ENCODE measurements at regions not wholly inside any gene's neighbourhood (a gene's known extent, or its start where the extent isn't known, plus 50 kb on each side); places are given as distances from the start of the nearest gene placed in this dataset.
"Not testable (repeated sequence)": the region's sequence is repeated elsewhere in the genome, so short reads cannot be mapped to it uniquely, and the experiment has no call there.

DNA sequence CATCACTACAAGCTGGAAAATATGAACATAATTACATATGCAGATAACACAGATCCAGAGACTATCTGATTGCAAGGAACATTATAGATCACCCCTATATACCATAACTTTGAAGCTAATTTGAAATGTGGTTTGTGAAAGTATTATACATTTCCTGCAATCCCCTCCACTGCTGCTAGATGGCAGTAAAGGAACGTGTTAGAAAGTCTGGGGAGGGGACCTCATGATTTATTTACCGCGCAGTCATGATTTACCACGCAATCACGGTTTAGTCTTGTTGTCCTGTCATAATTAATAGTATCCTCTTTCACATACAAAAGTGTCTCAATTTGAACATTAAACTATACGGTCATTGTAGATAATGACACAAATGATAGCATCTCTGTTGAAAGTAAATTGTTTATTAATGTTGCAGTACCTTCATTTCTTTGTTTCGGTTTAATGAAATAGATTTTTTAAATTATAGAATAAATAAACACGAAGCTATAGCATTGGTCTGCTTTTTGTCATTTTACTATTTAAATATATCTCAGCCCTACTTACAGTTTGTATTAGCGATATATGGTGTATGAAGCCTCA is 145.3 kb upstream of the PRSS1 start:
- peak; percentile 39 for DNase-seq (ENCODE audit: low read depth)

DNA sequence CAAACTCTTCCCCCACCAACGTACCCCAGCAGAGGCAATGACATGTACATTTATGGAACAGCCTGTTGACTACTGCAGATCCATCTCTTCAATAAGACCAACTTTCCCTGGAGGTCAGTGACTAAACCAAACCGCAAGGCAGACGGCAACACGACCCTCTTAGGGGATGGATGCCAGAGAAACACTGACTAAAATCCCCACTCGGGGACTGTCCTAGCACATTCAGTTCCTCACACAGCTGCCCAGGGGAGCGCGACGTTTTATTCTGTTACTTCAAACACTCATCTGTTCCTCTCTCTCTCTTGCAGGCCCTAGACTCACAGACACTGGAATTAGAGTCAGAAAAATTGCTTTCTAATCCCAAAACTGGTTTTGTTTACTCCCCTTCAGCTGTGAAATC is 146.5 kb upstream of the PRSS1 start:
- DNase-seq (ENCODE audit: low read depth) = no peak

DNA sequence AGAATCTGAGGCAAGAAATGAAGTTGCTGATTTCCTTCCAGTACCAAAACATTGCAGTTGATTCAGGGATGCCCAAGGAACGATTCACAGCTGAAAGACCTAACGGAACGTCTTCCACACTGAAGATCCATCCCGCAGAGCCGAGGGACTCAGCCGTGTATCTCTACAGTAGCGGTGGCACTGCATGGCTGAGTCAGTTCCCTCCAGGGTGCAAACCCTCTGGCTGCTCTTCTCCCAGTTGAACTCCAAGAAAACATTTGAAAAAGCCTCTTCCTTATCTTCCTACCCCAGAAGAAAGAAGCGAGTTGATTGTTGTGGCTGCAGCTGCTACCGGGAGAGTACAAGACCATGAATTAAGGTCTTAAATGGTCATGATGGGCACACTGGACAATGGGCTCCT is 147.1 kb upstream of the PRSS1 start:
- no peak for DNase-seq (ENCODE audit: low read depth)

DNA sequence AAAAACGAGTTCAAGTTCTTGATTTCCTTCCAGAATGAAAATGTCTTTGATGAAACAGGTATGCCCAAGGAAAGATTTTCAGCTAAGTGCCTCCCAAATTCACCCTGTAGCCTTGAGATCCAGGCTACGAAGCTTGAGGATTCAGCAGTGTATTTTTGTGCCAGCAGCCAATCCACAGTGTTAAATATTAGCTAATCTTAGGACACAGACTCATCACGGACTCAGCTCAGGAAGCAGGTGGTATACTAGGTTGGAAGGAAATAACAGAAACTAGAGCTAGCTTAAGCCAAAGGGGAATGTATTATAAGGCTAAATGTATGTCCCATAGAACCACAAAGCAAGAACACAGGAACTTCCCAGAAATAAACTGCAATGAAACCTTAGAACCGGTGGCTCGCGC is 151.0 kb upstream of the PRSS1 start:
- no peak for DNase-seq (ENCODE audit: low read depth)

DNA sequence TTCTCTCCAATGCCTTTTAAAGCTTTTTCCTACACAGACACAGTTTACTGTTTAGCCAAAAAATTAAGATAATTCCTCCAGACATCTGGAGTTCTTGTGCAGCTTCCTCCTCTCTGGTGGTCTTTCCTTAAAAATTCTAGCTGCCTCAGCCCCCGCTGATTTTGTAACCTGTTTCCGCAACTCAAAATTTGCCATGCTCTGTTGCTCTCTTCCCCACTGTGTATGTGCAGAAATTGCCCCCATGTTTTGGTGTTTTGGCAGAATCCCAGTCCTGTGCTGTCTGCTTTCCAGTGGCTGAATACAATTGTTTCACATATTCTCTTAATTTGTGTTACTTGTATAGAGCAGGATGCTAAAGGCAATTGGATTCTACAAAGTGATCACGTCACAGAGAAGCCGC is 151.7 kb upstream of the PRSS1 start:
- no peak for DNase-seq (ENCODE audit: low read depth)

DNA sequence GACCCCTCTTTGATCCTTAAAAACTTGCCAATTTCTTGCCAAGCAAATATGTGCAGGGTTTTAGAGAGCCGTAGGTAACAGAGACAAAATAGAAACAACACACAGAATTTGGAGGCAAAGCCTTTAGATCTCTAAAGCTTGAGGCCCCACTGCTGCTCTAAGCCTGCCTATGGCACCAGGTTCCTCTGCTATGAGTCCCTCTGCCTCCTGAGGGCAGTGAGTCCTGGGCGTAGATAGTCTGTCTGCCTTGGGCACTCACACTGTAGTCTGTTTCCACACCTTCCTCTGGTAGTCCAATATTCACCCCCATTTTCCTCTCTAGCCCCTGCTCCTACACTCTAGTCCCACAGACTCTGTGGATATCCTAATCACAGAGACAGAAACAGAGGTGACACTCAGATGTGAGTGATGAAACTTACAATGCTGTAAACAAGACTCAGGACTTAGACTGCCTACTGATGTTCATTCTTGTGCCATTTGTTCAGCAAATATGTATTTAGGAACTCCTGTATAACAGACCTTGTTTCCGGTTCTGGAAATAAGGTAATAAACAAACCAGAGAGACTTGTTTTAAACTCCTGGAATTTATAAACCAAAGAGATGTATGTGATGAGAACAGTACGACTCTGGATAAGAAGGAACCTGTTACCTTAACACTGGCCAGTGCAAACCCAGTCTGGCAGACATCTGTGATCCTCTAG is 153.3 kb upstream of the PRSS1 start:
- DNase-seq (ENCODE audit: low read depth) = no peak

DNA sequence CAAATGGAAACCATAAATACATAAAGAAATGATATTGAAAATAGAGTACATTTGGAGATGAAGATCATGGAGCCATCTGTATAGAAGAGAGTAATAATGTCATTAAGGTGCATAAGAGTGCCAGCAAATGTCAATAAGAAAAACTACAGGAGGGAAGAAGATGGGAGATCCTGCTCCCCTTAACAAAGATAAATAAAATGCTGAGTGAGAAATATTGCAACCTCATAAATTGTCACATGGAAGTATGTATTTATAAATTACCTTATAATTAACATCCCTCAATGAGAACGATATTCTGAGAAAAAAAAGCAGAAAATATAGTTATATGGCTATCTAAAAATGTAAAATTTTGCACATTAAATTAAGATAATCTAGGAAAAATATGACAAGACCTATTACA is 155.2 kb upstream of the PRSS1 start:
- no peak for DNase-seq (ENCODE audit: low read depth)

DNA sequence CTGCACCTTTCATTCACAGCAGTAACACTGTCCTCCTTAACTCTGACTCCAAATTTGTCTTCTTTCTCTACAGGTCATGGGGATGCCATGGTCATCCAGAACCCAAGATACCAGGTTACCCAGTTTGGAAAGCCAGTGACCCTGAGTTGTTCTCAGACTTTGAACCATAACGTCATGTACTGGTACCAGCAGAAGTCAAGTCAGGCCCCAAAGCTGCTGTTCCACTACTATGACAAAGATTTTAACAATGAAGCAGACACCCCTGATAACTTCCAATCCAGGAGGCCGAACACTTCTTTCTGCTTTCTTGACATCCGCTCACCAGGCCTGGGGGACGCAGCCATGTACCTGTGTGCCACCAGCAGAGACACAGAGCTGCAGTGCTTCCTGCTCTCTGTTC is 156.2 kb upstream of the PRSS1 start:
- no peak for DNase-seq (ENCODE audit: low read depth)

DNA sequence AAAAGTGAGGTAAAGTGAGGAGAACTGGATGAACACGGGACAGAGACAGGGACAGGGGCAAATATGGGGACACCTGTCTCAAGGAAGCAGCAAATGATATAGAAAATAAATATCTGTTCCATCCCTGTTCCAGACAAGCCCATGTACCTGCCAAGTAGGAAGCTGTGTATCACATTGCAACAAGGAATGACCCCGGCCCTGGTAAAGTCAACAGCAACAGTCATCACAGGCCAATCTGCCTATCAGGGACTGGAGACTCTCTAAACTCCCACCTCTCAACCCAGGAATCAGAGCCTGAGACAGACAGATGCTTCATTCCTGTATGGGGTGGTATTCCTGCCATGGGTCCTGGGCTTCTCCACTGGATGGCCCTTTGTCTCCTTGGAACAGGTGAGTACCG is 156.6 kb upstream of the PRSS1 start:
- DNase-seq (ENCODE audit: low read depth) = no peak

DNA sequence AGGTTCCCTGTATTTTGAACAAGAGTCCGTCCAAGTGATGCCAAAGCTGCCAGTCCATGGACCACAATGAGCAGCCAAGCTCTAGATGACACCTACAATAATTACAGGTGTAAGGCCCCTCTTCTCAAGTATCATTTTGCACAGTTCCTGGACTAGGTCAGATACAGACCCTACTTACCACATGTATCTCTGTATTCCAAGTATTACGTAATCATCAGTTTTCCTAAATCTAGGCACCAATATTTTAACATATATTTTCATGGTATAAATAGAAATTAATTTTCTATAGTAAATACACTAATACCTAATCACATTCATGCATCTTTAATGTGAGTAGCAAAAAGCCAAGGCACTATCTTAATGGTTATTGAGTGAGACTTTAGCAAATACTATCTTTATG is 157.0 kb upstream of the PRSS1 start:
- DNase-seq (ENCODE audit: low read depth) = no peak

DNA sequence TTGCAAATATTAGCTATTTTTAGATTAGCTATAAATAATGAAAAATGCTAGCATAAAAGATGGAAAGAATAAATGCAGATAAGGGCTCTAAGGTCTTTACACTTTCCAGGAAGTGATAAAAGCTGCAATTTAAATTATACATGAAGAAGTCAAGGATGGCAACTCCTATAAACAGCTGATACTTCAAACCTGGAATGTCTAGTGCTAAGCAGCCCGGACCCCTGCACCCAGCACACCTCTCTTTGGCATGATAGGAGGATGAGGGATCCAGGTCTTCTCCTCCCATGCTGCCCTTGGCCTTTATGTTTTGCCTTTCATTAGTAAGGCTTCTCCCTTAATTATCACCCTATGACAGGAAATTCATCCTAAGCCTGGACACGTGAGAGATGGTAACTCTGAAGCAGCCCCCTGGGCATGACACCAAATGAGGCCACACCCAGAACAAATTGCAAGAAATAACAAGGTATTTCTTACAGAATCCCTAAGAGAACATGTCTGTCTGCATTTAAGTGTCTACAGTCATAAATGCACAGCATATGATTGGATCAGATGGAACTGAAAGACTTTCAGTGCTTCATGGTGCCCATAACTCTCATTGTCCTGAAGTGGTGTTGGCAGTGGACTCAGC is 158.3 kb upstream of the PRSS1 start:
- no peak for DNase-seq (ENCODE audit: low read depth)

DNA sequence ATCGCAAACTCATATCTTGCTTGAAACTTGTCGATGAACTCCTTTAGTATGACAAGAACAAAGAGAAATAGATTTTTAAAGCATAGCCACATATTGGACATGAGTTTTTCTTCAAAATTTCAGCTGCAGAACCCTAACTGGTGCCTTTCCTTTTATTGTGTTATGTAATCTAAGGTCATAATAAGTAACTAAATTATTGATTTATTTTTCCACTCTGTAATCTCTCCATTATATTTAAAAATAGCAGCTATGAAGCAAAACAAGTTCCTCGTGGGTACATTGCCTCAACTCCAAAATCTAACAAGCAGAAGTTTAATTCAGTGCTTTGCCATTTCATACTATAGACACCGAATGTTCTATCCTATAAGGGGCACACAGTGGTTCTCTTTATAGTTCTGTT is 159.2 kb upstream of the PRSS1 start:
- DNase-seq (ENCODE audit: low read depth) = no peak

DNA sequence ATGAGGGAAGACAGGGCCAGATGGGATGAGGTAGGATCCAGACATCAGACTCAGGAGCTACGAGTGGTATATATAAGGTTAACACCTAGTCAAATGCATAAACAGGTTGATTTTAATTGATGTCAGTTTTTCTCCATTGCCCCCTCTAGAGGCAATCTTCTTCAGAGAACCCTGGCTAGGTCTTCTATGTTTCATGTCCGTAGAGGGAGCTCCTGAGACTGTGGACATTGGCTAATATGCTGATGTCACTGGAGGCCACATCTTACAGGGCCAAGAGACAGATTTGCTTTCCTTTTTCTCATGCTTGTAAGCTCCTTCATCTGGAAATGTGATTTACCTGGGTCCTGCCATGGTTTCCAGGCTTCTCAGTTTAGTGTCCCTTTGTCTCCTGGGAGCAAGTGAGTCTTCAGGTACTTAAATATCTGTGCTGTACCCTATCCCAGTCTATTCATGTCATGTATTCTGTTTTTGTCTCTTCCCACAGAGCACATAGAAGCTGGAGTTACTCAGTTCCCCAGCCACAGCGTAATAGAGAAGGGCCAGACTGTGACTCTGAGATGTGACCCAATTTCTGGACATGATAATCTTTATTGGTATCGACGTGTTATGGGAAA is 161.6 kb upstream of the PRSS1 start:
- DNase-seq (ENCODE audit: low read depth) = no peak

DNA sequence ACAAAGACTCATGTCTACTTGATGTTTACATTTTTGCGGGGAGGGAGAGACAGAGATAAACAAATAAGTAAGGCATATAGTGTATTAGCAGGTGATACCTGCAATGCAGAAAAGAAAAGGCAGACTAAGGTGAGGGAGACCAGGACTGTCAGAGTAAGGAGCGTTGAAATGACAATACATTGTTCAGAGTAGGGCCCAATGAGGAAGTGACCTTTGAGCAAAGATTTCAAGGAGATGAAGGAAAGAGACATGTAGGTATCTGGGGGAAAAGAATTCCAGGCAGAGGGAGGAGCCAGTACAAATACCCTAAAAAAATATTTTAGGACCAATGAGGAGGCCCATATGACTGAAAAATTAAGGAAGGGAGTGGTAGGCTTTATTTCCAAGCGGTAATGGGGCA is 162.7 kb upstream of the PRSS1 start:
- DNase-seq (ENCODE audit: low read depth) = no peak

DNA sequence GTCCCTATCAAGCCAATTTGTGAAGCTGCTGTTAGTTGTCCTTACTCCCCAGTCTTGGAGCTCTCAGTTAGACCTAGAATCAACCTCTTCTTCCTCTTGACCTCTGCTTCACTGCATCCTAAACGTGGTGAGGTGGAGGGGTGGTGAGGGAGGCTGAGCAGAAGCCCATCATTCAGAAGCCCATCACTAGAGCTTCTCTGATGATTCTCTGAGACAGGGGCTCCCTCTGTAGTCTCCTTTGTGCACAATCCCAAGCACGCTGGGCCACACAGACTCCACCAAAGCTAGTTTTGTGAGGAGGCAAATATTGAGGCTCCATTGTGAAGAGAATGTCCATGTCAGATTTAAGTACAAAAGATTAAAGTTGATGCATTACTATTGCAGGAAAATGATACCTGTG is 163.8 kb upstream of the PRSS1 start:
- DNase-seq (ENCODE audit: low read depth) = no peak

DNA sequence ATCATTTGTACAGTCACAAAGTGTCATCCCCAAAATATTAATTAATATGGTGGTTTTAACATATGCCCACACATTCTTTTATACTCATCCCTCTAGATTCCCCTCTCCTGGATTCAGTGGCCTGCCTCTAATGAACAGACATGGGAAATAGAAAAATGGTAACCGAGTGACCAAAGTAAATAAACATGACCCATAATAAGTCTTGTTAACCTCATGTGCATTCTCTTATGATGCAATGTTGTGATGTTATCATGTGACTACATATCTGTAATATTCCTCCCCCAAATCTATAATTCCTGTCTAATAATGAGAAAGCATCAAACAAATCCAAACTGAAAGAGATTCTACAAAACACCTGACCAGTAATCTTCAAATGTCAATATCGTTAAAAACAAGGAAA is 164.5 kb upstream of the PRSS1 start:
- DNase-seq (ENCODE audit: low read depth) = no peak

DNA sequence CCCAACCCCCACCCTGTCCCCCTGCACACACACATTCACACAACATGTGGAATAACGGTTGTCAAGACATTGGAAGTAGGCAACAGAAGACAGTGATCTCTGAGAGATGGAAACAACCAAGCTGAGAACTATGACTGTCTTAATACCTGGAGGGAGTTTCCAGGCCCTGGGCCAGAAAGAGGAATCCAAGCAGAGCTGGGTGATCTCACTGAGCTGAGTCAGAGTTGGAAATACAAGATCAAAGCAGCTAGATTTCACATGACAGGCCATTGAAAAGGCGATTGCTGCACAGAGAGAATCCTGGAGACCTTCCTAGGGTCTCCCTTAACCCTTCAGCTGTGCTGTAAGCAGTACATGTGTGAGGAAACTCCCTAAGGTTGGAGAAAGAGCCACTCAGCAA is 165.8 kb upstream of the PRSS1 start:
- DNase-seq (ENCODE audit: low read depth) = no peak

DNA sequence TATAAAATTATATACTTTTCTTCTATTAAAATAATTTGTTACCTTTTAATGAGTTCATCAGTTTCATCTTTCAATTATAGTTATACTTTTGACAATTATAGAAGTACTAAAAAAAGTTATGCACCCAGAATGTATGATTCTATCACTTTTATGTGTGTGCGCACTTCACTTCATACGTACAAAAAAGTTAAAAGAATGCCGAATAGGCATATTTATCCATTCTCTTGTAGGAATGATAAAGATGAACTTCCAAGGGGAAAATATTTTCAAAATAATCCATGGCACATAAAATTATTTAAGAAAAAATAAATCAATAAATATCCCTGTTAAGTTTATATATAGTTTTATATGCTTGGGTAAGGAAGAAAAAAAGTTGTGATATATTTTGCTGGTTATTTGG is 166.9 kb upstream of the PRSS1 start:
- DNase-seq (ENCODE audit: low read depth) = no peak

DNA sequence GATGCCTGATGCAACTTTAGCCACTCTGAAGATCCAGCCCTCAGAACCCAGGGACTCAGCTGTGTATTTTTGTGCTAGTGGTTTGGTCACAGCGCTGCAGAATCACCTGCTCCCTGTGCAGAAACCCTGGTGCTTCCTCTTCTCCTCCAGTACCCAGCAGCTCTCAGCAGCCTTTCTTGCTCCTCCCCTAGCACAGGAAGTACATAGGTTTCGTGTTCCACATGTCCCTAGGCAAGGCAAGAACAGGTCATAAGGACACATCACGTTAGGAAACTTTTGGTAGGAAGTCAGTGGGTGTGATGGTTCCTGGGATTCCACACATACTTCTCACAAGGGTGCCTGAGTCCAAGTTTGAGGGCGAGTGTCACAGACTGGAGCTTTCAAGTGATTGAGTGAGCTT is 167.9 kb upstream of the PRSS1 start:
- no peak for DNase-seq (ENCODE audit: low read depth)

DNA sequence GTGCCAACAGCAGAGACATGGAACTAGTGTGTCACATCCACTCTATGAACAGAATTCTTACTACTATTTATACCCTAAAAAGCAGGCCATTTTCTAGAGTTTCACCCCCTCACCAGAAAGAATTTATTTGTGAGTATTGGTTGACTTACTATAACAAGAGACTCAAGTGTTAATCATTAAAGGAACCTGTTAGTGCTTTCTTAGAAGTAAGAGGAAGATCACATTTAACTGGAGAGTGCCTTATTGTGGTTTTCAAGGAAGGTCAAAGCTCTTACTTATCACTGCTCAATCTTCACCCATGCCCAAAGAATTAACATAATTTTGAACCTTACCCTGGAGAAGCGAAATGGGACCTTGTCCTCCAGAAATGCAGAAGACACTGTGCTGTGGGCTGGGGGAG is 169.3 kb upstream of the PRSS1 start:
- DNase-seq (ENCODE audit: low read depth) = no peak

DNA sequence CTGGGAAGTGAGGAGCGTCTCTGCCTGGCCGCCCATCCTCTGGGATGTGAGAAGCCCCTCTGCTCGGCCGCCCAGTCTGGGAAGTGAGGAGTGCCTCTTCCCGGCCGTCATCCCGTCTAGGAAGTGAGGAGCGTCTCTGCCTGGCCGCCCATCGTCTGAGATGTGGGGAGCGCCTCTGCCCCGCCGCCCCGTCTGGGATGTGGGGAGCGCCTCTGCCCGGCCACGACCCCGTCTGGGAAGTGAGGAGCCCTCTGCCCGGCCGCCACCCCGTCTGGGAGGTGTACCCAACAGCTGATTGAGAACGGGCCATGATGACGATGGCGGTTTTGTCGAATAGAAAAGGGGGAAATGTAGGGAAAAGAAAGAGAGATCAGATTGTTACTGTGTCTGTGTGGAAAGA is 173.9 kb upstream of the PRSS1 start:
- DNase-seq (ENCODE audit: low read depth) = not testable (repeated sequence)

DNA sequence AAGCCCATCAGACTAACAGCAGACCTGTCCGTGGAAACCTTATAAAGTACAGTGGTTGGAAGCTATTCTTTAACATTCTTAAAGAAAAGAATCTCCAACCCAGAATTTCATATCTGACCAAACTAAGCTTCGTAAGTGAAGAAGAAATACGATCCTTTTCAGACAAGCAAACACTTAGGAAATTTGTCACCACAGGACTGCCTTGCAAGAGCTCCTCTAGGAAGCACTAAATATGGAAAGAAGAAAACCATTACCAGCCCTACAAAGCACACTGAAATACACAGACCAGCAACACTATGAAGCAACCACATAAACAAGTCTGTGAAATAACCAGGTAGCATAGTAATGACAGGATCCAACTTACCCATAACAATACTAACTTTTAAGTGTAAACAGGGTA is 177.7 kb upstream of the PRSS1 start:
- DNase-seq (ENCODE audit: low read depth) = no peak

DNA sequence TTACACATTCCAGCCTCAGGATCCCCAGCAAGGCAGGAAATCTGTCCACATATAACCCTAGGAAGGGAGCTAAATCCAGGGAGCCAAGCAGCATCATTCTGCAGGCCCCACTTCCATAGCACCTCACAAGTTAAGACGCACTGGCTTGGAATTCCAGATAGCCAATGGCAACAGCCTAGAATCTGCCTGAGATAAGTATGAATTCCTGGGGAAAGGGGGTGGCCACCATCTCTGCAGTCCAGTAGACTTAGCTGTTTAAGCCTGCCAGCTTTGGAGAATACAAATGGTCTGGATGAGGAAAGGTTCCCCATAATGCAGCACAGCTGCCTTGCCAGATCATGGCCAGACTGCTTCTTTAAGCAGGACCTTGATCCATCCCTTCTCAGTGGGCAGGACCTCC is 179.4 kb upstream of the PRSS1 start:
- DNase-seq (ENCODE audit: low read depth) = no peak

Measured in activated gamma-delta T cell treated with anti-CD3 and anti-CD28 coated beads, Interleukin-2, amount 50 U/mL, for 16 hours (primary cell).